HepG2 (cell line): ENCODE measurements at regions not wholly inside any gene's neighbourhood (a gene's known extent, or its start where the extent isn't known, plus 50 kb on each side); places are given as distances from the start of the nearest gene placed in this dataset.
A peak's percentile ranks its signal among the peaks of the same experiment; 100 is the strongest.

Experiments
- ARID3A ChIP-seq: IDR thresholded peaks from 2 replicates; pipeline ENCODE4 v1.6.1; 2012; ENCODE audit warnings: low read depth, low read length, improper control_type of control experiment
- CBFB ChIP-seq: sonication (generic); formaldehyde crosslinking; IDR thresholded peaks from 2 replicates; pipeline ENCODE4 v1.4.0; 2020; ENCODE audit warnings: missing genetic modification reagents
- ELF4 ChIP-seq: sonication (generic); formaldehyde crosslinking; IDR thresholded peaks from 2 replicates; pipeline ENCODE4 v1.5.0; 2020; ENCODE audit warnings: missing genetic modification reagents, mild to moderate bottlenecking, moderate library complexity, borderline replicate concordance
- GATAD1 ChIP-seq: IDR thresholded peaks from 2 replicates; pipeline ENCODE4 v1.6.1; 2016; ENCODE audit warnings: missing genetic modification reagents, missing compliant biosample characterization
- NR2F2 ChIP-seq: IDR thresholded peaks from 2 replicates; pipeline ENCODE4 v1.6.1; 2012; ENCODE audit warnings: low read depth, inconsistent platforms, borderline replicate concordance
- NR3C1 ChIP-seq: sonication (generic); formaldehyde crosslinking; IDR thresholded peaks from 2 replicates; pipeline ENCODE4 v1.4.0; 2020; ENCODE audit warnings: missing genetic modification reagents
- PHF21A ChIP-seq: sonication (generic); formaldehyde crosslinking; IDR thresholded peaks from 2 replicates; pipeline ENCODE4 v1.5.0; 2020; ENCODE audit warnings: mild to moderate bottlenecking, missing genetic modification reagents
- SAFB2 ChIP-seq: sonication (generic); formaldehyde crosslinking; IDR thresholded peaks from 2 replicates; pipeline ENCODE4 v1.5.1; 2020; ENCODE audit warnings: missing genetic modification reagents, low read depth, mild to moderate bottlenecking, borderline replicate concordance
- SUZ12 ChIP-seq: fragments of 150-350 bp; IDR thresholded peaks from 2 replicates; pipeline ENCODE4 v1.6.1; 2014; ENCODE audit warnings: low read depth, low read length
- TBP ChIP-seq: sonication (generic); formaldehyde crosslinking; IDR thresholded peaks from 2 replicates; pipeline ENCODE4 v1.5.0; 2020; ENCODE audit warnings: missing genetic modification reagents
- USF2 ChIP-seq, 2 experiments: sonication (generic) in 1 of 2; formaldehyde crosslinking in 1 of 2; IDR thresholded peaks; 2 replicates each; pipeline versions ENCODE4 v1.5.1 to v1.6.1; 2011 to 2020; ENCODE audit warnings: borderline replicate concordance in 1 of 2, low read depth in 1 of 2, low read length in 1 of 2, mild to moderate bottlenecking in 1 of 2, missing genetic modification reagents in 1 of 2, moderate library complexity in 1 of 2
- ZBTB1 ChIP-seq: sonication (generic); formaldehyde crosslinking; IDR thresholded peaks from 2 replicates; pipeline ENCODE4 v1.4.0; 2020; ENCODE audit warnings: missing genetic modification reagents, borderline replicate concordance
- ZBTB33 ChIP-seq: sonication (generic); formaldehyde crosslinking; IDR thresholded peaks from 2 replicates; pipeline ENCODE4 v1.4.0; 2020; ENCODE audit warnings: missing genetic modification reagents
- ZFAT ChIP-seq: sonication (generic); formaldehyde crosslinking; conservative IDR thresholded peaks from 2 replicates; pipeline ENCODE4 v1.8.1; 2023; ENCODE audit warnings: missing genetic modification reagents, inconsistent platforms
- ZNF20 ChIP-seq: sonication (generic); formaldehyde crosslinking; IDR thresholded peaks from 2 replicates; pipeline ENCODE4 v1.4.0; 2020; ENCODE audit warnings: mild to moderate bottlenecking, moderate library complexity, missing genetic modification reagents
- ZNF276 ChIP-seq: sonication (generic); formaldehyde crosslinking; IDR thresholded peaks from 2 replicates; pipeline ENCODE4 v1.4.0; 2020; ENCODE audit warnings: mild to moderate bottlenecking, low read depth, missing genetic modification reagents
- ZNF337 ChIP-seq: sonication (generic); formaldehyde crosslinking; IDR thresholded peaks from 2 replicates; pipeline ENCODE4 v1.5.1; 2020; ENCODE audit warnings: missing genetic modification reagents, low read depth, mild to moderate bottlenecking, borderline replicate concordance
- ZNF460 ChIP-seq: sonication (generic); formaldehyde crosslinking; IDR thresholded peaks from 2 replicates; pipeline ENCODE4 v1.5.1; 2020; ENCODE audit warnings: missing genetic modification reagents, mild to moderate bottlenecking, borderline replicate concordance
- ZNF501 ChIP-seq: sonication (generic); formaldehyde crosslinking; IDR thresholded peaks from 2 replicates; pipeline ENCODE4 v1.5.1; 2020; ENCODE audit warnings: mild to moderate bottlenecking, moderate library complexity, missing genetic modification reagents
- ZNF567 ChIP-seq: sonication (generic); formaldehyde crosslinking; IDR thresholded peaks from 2 replicates; pipeline ENCODE4 v1.8.1; 2023; ENCODE audit warnings: mild to moderate bottlenecking, missing genetic modification reagents, borderline replicate concordance
- ZNF766 ChIP-seq: sonication (generic); formaldehyde crosslinking; IDR thresholded peaks from 2 replicates; pipeline ENCODE4 v1.5.0; 2020; ENCODE audit warnings: missing genetic modification reagents, borderline replicate concordance
- ZNF788 ChIP-seq: sonication (generic); formaldehyde crosslinking; IDR thresholded peaks from 2 replicates; pipeline ENCODE4 v1.5.0; 2020; ENCODE audit warnings: mild to moderate bottlenecking, missing genetic modification reagents, borderline replicate concordance
- ZNF839 ChIP-seq: sonication (generic); formaldehyde crosslinking; IDR thresholded peaks from 2 replicates; pipeline ENCODE4 v1.4.0; 2020; ENCODE audit warnings: missing genetic modification reagents, mild to moderate bottlenecking, borderline replicate concordance

GRCh38 chr3:16060358-16060852 is 114.1 kb upstream of the GALNT15 start (continued):
- TF ChIP-seq ZNF766 (CRISPR knock-in tag) (no peak), ARID3A (peak; percentile 63; the same call in 1 of the 2 replicates), ZNF567 (CRISPR knock-in tag) (no peak), ZNF276 (CRISPR knock-in tag) (no peak), SAFB2 (CRISPR knock-in tag) (no peak), USF2 (IDR thresholded peaks at IDR 0.05; ENCODE audit: low read depth, low read length) (peak; percentile 15; the same call in 1 of the 2 replicates), USF2 (CRISPR knock-in tag; IDR thresholded peaks at IDR 0.05; ENCODE audit: borderline replicate concordance) (peak; percentile 27; the same call in 1 of the 2 replicates), ZNF839 (no peak), ZBTB1 (CRISPR knock-in tag) (no peak), GATAD1 (CRISPR knock-in tag) (peak; percentile 69), TBP (no peak), CBFB (CRISPR knock-in tag) (peak; percentile 61; the same call in 1 of the 2 replicates), ZNF460 (no peak; the same call in 1 of the 2 replicates), ZFAT (CRISPR knock-in tag) (no peak), ZNF337 (no peak), ZNF501 (CRISPR knock-in tag) (no peak), ELF4 (CRISPR knock-in tag) (no peak), ZNF788 (peak; percentile 78; the same call in 1 of the 2 replicates), PHF21A (CRISPR knock-in tag) (peak; percentile 39; the same call in 1 of the 2 replicates), NR3C1 (no peak), SUZ12 (no peak), ZBTB33 (peak; percentile 74), NR2F2 (0 out of 2 replicates have a peak, but pooled peaks have one; percentile 40), ZNF20 (no peak)
